HG02981 (cell line): ENCODE measurements at regions not wholly inside any gene's neighbourhood (a gene's known extent, or its start where the extent isn't known, plus 50 kb on each side); places are given as distances from the start of the nearest gene placed in this dataset.

Experiments
- ATAC-seq: cut with Tn5 transposase; IDR thresholded peaks from one replicate; pipeline ENCODE4 v1.9.1; 2021; ENCODE audit warnings: mild to moderate bottlenecking, moderate library complexity; ENCODE audit not compliant: unreplicated experiment

GRCh38 chr5:125399885-125400284 lies 653.4 kb upstream of the ZNF608 start:
- ATAC-seq, result no peak

GRCh38 chr5:125401724-125402622 lies 655.5 kb upstream of the ZNF608 start:
- ATAC-seq, result no peak

GRCh38 chr5:125402787-125403186 lies 656.3 kb upstream of the ZNF608 start:
- no peak for ATAC-seq

GRCh38 chr5:125404056-125404455 lies 657.6 kb upstream of the ZNF608 start:
- ATAC-seq, result no peak

GRCh38 chr5:125408448-125409233 lies 662.2 kb upstream of the ZNF608 start:
- peak; percentile 53 for ATAC-seq

- ATAC-seq, result no peak
Observed at GRCh38 chr5:125409234-125409860, 662.9 kb upstream of the ZNF608 start.

- no peak for ATAC-seq
Observed at GRCh38 chr5:125409861-125410536, 663.6 kb upstream of the ZNF608 start.

GRCh38 chr5:125410537-125411070 lies 664.2 kb upstream of the ZNF608 start:
- no peak for ATAC-seq

GRCh38 chr5:125411071-125411743 lies 664.8 kb upstream of the ZNF608 start:
- ATAC-seq, result peak; percentile 33

GRCh38 chr5:125411744-125412560 lies 665.5 kb upstream of the ZNF608 start:
- peak; percentile 44 for ATAC-seq

- ATAC-seq, result peak; percentile 46
Observed at GRCh38 chr5:125412561-125413495, 666.4 kb upstream of the ZNF608 start.

- no peak for ATAC-seq
Observed at GRCh38 chr5:125413496-125414274, 667.2 kb upstream of the ZNF608 start.

GRCh38 chr5:125415126-125415525 lies 668.7 kb upstream of the ZNF608 start:
- ATAC-seq, result no peak

GRCh38 chr5:125416055-125416454 lies 669.6 kb upstream of the ZNF608 start:
- ATAC-seq, result no peak

- ATAC-seq, result no peak
Observed at GRCh38 chr5:125421006-125421405, 674.6 kb upstream of the ZNF608 start.

- no peak for ATAC-seq
Observed at GRCh38 chr5:125422342-125422741, 675.9 kb upstream of the ZNF608 start.

- ATAC-seq, result no peak
Observed at GRCh38 chr5:125424402-125425141, 678.1 kb upstream of the ZNF608 start.
